Stimulated activated CD4-positive, alpha-beta T cell treated with anti-CD3 and anti-CD28 coated beads, Interleukin-1b, Interleukin-23, amount 100 ng/mL, for 24 hours (primary cell): ENCODE measurements at regions not wholly inside any gene's neighbourhood (a gene's known extent, or its start where the extent isn't known, plus 50 kb on each side); places are given as distances from the start of the nearest gene placed in this dataset.
"Not testable (repeated sequence)": the region's sequence is repeated elsewhere in the genome, so short reads cannot be mapped to it uniquely, and the experiment has no call there.

Source experiments
- DNase-seq, 4 experiments: peaks; one replicate each; pipeline ENCODE4 v3.0.0-alpha.2; 2020; ENCODE audit warnings: low read depth in 4 of 4, low spot score in 1 of 4

- no peak for DNase-seq
Observed at GRCh38 chrX:1700757-1701156, 85.9 kb downstream of the ASMT start.

GRCh38 chrX:1701396-1701901, 86.6 kb downstream of the ASMT start:
- DNase-seq = not testable (repeated sequence)

GRCh38 chrX:1702142-1702541, 87.3 kb downstream of the ASMT start:
- DNase-seq = not testable (repeated sequence)

GRCh38 chrX:1702557-1702956, 87.7 kb downstream of the ASMT start:
- not testable (repeated sequence) for DNase-seq

- DNase-seq = not testable (repeated sequence)
Observed at GRCh38 chrX:1709277-1709676, 94.4 kb downstream of the ASMT start.

- DNase-seq = no peak
Observed at GRCh38 chrX:1713296-1713695, 98.4 kb downstream of the ASMT start.

- DNase-seq = no peak
Observed at GRCh38 chrX:1717373-1717772, 102.5 kb downstream of the ASMT start.

- no peak for DNase-seq
Observed at GRCh38 chrX:1719270-1719669, 104.4 kb downstream of the ASMT start.

- DNase-seq = no peak
Observed at GRCh38 chrX:1720836-1721235, 106.0 kb downstream of the ASMT start.

GRCh38 chrX:1725472-1725871, 110.6 kb downstream of the ASMT start:
- DNase-seq = no peak

- DNase-seq = no peak
Observed at GRCh38 chrX:1727531-1728027, 112.7 kb downstream of the ASMT start.

- no peak for DNase-seq
Observed at GRCh38 chrX:1734806-1735205, 119.9 kb downstream of the ASMT start.

GRCh38 chrX:1741816-1742394, 127.0 kb downstream of the ASMT start:
- no peak for DNase-seq

GRCh38 chrX:1743105-1743504, 128.2 kb downstream of the ASMT start:
- DNase-seq = no peak

- DNase-seq = no peak
Observed at GRCh38 chrX:1743663-1744062, 128.8 kb downstream of the ASMT start.

GRCh38 chrX:1748408-1748807, 133.5 kb downstream of the ASMT start:
- no peak for DNase-seq

GRCh38 chrX:1749499-1749898, 134.6 kb downstream of the ASMT start:
- DNase-seq = no peak

GRCh38 chrX:1750267-1750666, 135.4 kb downstream of the ASMT start:
- no peak for DNase-seq

GRCh38 chrX:1751781-1752180, 136.9 kb downstream of the ASMT start:
- no peak for DNase-seq

GRCh38 chrX:1752799-1753198, 137.9 kb downstream of the ASMT start:
- DNase-seq = not testable (repeated sequence)

GRCh38 chrX:1754077-1754476, 139.2 kb downstream of the ASMT start:
- no peak for DNase-seq

GRCh38 chrX:1763294-1763693, 148.4 kb downstream of the ASMT start:
- DNase-seq = no peak

- peak in 1 of 4 experiments; percentile 4 for DNase-seq
Observed at GRCh38 chrX:1764883-1765364, 150.1 kb downstream of the ASMT start.
